Suprapubic skin (tissue), 4 donors: ENCODE measurements at regions not wholly inside any gene's neighbourhood (a gene's known extent, or its start where the extent isn't known, plus 50 kb on each side); places are given as distances from the start of the nearest gene placed in this dataset.

Experiments used
- DNase-seq, 2 donors: peaks; one replicate each; pipeline ENCODE4 v3.0.0-alpha.2; 2019; ENCODE audit warnings: low spot score in 2 of 2
- H3K27ac ChIP-seq: fragments of 200-600 bp; sonication (generic); one replicate; pipeline ENCODE4 v1.5.1; 2019
- H3K27me3 ChIP-seq: fragments of 200-600 bp; sonication (generic); one replicate; pipeline ENCODE4 v1.5.1; 2019
- H3K36me3 ChIP-seq: fragments of 200-600 bp; sonication (generic); one replicate; pipeline ENCODE4 v1.5.1; 2019
- H3K4me1 ChIP-seq: fragments of 200-600 bp; sonication (generic); one replicate; pipeline ENCODE4 v1.5.1; 2019
- H3K4me3 ChIP-seq: fragments of 200-600 bp; sonication (generic); one replicate; pipeline ENCODE4 v1.5.1; 2019; ENCODE audit warnings: mild to moderate bottlenecking
- H3K9me3 ChIP-seq: fragments of 200-600 bp; sonication (generic); one replicate; pipeline ENCODE4 v1.5.1; 2019
- CTCF ChIP-seq, 2 donors: fragments of 200-600 bp in 1 of 2; fragments of 450-650 bp in 1 of 2; sonication (generic) in 1 of 2; IDR thresholded peaks; one replicate each; pipeline ENCODE4 v1.5.1; 2016 to 2019; ENCODE audit warnings: antibody characterized with exemption in 2 of 2, mild to moderate bottlenecking in 1 of 2, moderate library complexity in 1 of 2
- EP300 ChIP-seq: sonication (generic); formaldehyde crosslinking; IDR thresholded peaks from one replicate; pipeline ENCODE4 v1.6.1; 2017; ENCODE audit warnings: antibody characterized with exemption
- POLR2A ChIP-seq, 2 donors: fragments of 450-650 bp; IDR thresholded peaks; one replicate each; pipeline ENCODE4 v1.6.1; 2017; ENCODE audit warnings: antibody characterized with exemption in 2 of 2, mild to moderate bottlenecking in 2 of 2, moderate library complexity in 2 of 2
- POLR2AphosphoS5 ChIP-seq, 3 donors: sonication (generic); formaldehyde crosslinking; IDR thresholded peaks; one replicate each; pipeline ENCODE4 v1.6.1; 2017; ENCODE audit warnings: antibody characterized with exemption in 3 of 3
- WGBS: methylation state at CpG from one replicate; pipeline ENCODE4 v1.1.5; 2018; 5-methylcytosine and 5-hydroxymethylcytosine counted together

- H3K36me3 ChIP-seq = no peaks in the 10 kb centered on the region
- H3K4me3 ChIP-seq = no peak overlapping the region
- WGBS = 86% methylated on average over 2 of the region's 2 CpGs
- no peaks in the 10 kb centered on the region for H3K9me3 ChIP-seq
- peaks cover 19% of the 10 kb centered on the region for H3K4me1 ChIP-seq
- no peaks in the 10 kb centered on the region for H3K27me3 ChIP-seq
- H3K27ac ChIP-seq = no peak overlapping the region
- DNase-seq = no peak
- TF ChIP-seq POLR2A (IDR thresholded peaks at IDR 0.05) = no peak
- no peak for TF ChIP-seq EP300
- no peak for TF ChIP-seq POLR2AphosphoS5 (IDR thresholded peaks at IDR 0.05)
- no peak for TF ChIP-seq CTCF (IDR thresholded peaks at IDR 0.05)
Observed at GRCh38 chr3:187964760-187965159, 189.2 kb upstream of the LPP start.

GRCh38 chr3:187966096-187966495 is 187.9 kb upstream of the LPP start:
- Histone ChIP-seq H3K36me3 (no peaks in the 10 kb centered on the region), H3K27ac (no peak overlapping the region), H3K4me3 (no peak overlapping the region), H3K27me3 (no peaks in the 10 kb centered on the region), H3K9me3 (no peaks in the 10 kb centered on the region), H3K4me1 (peaks cover 19% of the 10 kb centered on the region)
- 74% methylated on average over 4 of the region's 4 CpGs for WGBS
- no peak for TF ChIP-seq POLR2A (IDR thresholded peaks at IDR 0.05)
- TF ChIP-seq CTCF (IDR thresholded peaks at IDR 0.05) = no peak
- TF ChIP-seq POLR2AphosphoS5 (IDR thresholded peaks at IDR 0.05) = no peak
- TF ChIP-seq EP300 = no peak
- no peak for DNase-seq

GRCh38 chr3:187966636-187967406 is 187.1 kb upstream of the LPP start:
- TF ChIP-seq POLR2A (IDR thresholded peaks at IDR 0.05) = no peak
- TF ChIP-seq POLR2AphosphoS5 (IDR thresholded peaks at IDR 0.05) = no peak
- no peak for TF ChIP-seq CTCF (IDR thresholded peaks at IDR 0.05)
- no peak for TF ChIP-seq EP300
- Histone ChIP-seq H3K4me3 (no peak overlapping the region), H3K9me3 (no peaks in the 10 kb centered on the region), H3K4me1 (peaks cover 19% of the 10 kb centered on the region), H3K27ac (no peak overlapping the region), H3K36me3 (no peaks in the 10 kb centered on the region), H3K27me3 (no peaks in the 10 kb centered on the region)
- DNase-seq = no peak
- WGBS = 54% methylated on average over 8 of the region's 8 CpGs

GRCh38 chr3:187967993-187968392 is 186.0 kb upstream of the LPP start:
- TF ChIP-seq POLR2AphosphoS5 (IDR thresholded peaks at IDR 0.05) (no peak), POLR2A (IDR thresholded peaks at IDR 0.05) (no peak), CTCF (IDR thresholded peaks at IDR 0.05) (no peak)
- no peaks in the 10 kb centered on the region for H3K27me3 ChIP-seq
- no peak for DNase-seq
- no peaks in the 10 kb centered on the region for H3K36me3 ChIP-seq
- WGBS = 55% methylated on average over 5 of the region's 5 CpGs
- H3K9me3 ChIP-seq = no peaks in the 10 kb centered on the region
- no peak overlapping the region for H3K27ac ChIP-seq
- H3K4me1 ChIP-seq = peaks cover 19% of the 10 kb centered on the region
- H3K4me3 ChIP-seq = no peak overlapping the region

- H3K36me3 ChIP-seq = no peaks in the 10 kb centered on the region
- H3K27ac ChIP-seq = peak overlapping the region; percentile 69
- no peak for DNase-seq
- peaks cover 19% of the 10 kb centered on the region for H3K4me1 ChIP-seq
- 78% methylated on average over 2 of the region's 2 CpGs for WGBS
- no peaks in the 10 kb centered on the region for H3K27me3 ChIP-seq
- H3K4me3 ChIP-seq = no peak overlapping the region
- TF ChIP-seq POLR2A (IDR thresholded peaks at IDR 0.05) (no peak), POLR2AphosphoS5 (IDR thresholded peaks at IDR 0.05) (peak; percentile 74 to 97 (median 93)), CTCF (IDR thresholded peaks at IDR 0.05) (no peak)
- H3K9me3 ChIP-seq = no peaks in the 10 kb centered on the region
Observed at GRCh38 chr3:187968883-187969580, 184.9 kb upstream of the LPP start.
